Stimulated activated CD4-positive, alpha-beta T cell treated with anti-CD3 and anti-CD28 coated beads, Interleukin-2, amount 100 ng/mL, for 4 hours (primary cell): ENCODE measurements at regions not wholly inside any gene's neighbourhood (a gene's known extent, or its start where the extent isn't known, plus 50 kb on each side); places are given as distances from the start of the nearest gene placed in this dataset.

ENCODE experiments used
- DNase-seq: peaks from one replicate; pipeline ENCODE4 v3.0.0-alpha.2; 2020; ENCODE audit warnings: low read depth

DNA sequence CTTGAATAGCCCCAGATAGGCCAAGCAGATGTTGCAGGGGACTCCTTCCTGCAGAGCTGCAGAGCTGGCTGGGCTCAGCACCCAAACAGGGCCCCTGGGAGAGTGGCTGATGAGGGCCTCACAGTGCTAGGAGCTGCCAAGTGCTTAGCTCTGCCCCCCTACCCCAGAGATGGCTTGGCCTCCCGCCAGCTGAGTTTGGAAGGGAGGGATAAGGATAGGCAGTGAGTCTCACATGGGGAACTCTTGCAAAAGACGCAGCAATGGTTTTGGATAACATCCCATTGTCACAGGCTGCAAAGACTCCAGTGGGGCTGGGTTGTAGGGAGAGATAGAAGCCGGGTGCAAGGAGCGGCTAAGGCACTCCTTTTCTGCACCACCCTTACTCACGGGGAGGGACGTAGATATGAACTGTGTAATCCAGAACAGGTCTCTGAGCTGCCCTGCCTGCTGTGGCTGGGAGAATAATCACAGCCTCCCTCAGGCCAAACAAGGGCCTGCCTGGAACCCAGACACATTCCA, 52.9 kb upstream of the MAF start:
- DNase-seq = no peak

DNA sequence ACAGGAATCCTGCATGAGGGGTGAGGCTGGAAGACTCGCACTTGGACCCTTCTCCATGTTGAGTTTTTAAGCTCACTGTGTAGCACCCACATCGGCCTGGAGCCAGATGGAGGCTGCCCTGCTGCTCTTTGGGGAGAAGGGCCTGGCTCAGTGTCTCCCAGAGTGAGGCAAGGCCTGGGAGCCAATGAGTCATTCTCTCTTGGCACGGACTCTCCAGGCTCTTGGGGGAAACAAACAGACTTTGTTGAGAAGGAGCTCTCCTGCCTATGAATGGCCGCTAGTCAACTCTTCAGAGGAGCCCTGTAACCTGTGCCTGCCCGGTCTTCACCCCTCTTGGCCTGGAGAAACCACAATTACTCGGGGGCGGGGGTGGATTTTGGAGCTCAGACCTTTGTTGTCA, 50.8 kb upstream of the MAF start:
- no peak for DNase-seq
